ENCODE measurements at regions not wholly inside any gene's neighbourhood (a gene's known extent, or its start where the extent isn't known, plus 50 kb on each side); places are given as distances from the start of the nearest gene placed in this dataset.

- H4K20me1 ChIP-seq (replicated peaks; ENCODE audit: control insufficient read depth, insufficient read depth, low read length): no peaks in the 10 kb centered on the region
- H3K79me2 ChIP-seq (ENCODE audit: control insufficient read depth, insufficient read depth, low read length): no peaks in the 10 kb centered on the region
- H2AFZ ChIP-seq (ENCODE audit: low read depth, low read length): no peak overlapping the region
- CTCF ChIA-PET (ENCODE audit: low intra/inter-chr PET ratio): no interaction called here
- no peaks in the 10 kb centered on the region for H3K4me1 ChIP-seq (replicated peaks in 1 of 2; ENCODE audit: control insufficient read depth in 2 of 2, insufficient read depth in 2 of 2, low read length in 2 of 2)
- no peak overlapping the region for H3K27ac ChIP-seq (ENCODE audit: extremely low read depth, low read depth, low read length)
- FAIRE-seq (no peak), ATAC-seq (no peak), DNase-seq (ENCODE audit: extremely low read depth in 1 of 4, low spot score in 3 of 4) (no peak)
- no peak overlapping the region for H3K4me2 ChIP-seq (ENCODE audit: insufficient read depth, low read length)
- no peaks in the 10 kb centered on the region for H3K36me3 ChIP-seq (ENCODE audit: control insufficient read depth, insufficient read depth, low read length)
- WGBS (ENCODE audit: insufficient coverage, low coverage, missing lambda C conversion rate): 0% methylated on average over 2 of the region's 2 CpGs
- H3K27me3 ChIP-seq (ENCODE audit: control insufficient read depth in 2 of 2, insufficient read depth in 2 of 2, low read length in 2 of 2): no peaks in the 10 kb centered on the region
- H3K4me3 ChIP-seq: no peak overlapping the region
- no peaks in the 10 kb centered on the region for H3K9me1 ChIP-seq (ENCODE audit: control insufficient read depth, insufficient read depth, low read length)
- no peak overlapping the region for H3K9ac ChIP-seq (ENCODE audit: insufficient read depth in 1 of 2, low read depth in 2 of 2, low read length in 2 of 2)
- BruUV-seq (replicated peaks): no TSS peak
- in situ Hi-C loops (cut with MboI): no loop called here
- H3K9me3 ChIP-seq (replicated peaks; ENCODE audit: control insufficient read depth, insufficient read depth, low read depth, low read length): no peaks in the 10 kb centered on the region
- POLR2A ChIA-PET: no interaction called here
- intact Hi-C loops (cut with micrococcal nuclease): no loop called here
- TF ChIP-seq ZC3H11A (IDR thresholded peaks at IDR 0.05; ENCODE audit: low read depth, low read length) (no peak), ZFP36 (IDR thresholded peaks at IDR 0.05; ENCODE audit: low read depth, low read length, partially characterized antibody) (no peak), USF1 (CRISPR knock-in tag; IDR thresholded peaks at IDR 0.05) (no peak), FOXK2 (conservative IDR thresholded peaks at IDR 0.05 in 1 of 2, IDR thresholded peaks at IDR 0.05 in 1 of 2; ENCODE audit: low read depth in 2 of 2) (no peak), SNIP1 (IDR thresholded peaks at IDR 0.05; ENCODE audit: low read depth) (no peak), NCOA6 (IDR thresholded peaks at IDR 0.05) (no peak), PURB (CRISPR knock-in tag; IDR thresholded peaks at IDR 0.05; ENCODE audit: low read depth) (no peak), ZNF239 (CRISPR knock-in tag; IDR thresholded peaks at IDR 0.05) (no peak), NFE2 (IDR thresholded peaks at IDR 0.05; ENCODE audit: low read depth) (no peak), BRF1 (IDR thresholded peaks at IDR 0.05; ENCODE audit: borderline replicate concordance, extremely low read depth, insufficient read length) (no peak), ZKSCAN8 (CRISPR knock-in tag; IDR thresholded peaks at IDR 0.05) (no peak), RFX1 (IDR thresholded peaks at IDR 0.05) (no peak)
- TF ChIP-seq, protein P1, sequence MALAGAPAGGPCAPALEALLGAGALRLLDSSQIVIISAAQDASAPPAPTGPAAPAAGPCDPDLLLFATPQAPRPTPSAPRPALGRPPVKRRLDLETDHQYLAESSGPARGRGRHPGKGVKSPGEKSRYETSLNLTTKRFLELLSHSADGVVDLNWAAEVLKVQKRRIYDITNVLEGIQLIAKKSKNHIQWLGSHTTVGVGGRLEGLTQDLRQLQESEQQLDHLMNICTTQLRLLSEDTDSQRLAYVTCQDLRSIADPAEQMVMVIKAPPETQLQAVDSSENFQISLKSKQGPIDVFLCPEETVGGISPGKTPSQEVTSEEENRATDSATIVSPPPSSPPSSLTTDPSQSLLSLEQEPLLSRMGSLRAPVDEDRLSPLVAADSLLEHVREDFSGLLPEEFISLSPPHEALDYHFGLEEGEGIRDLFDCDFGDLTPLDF (CRISPR knock-in tag; IDR thresholded peaks at IDR 0.05): no peak
Observed at GRCh38 chr3:118587037-118587741, 447.5 kb downstream of the IGSF11 start.

Data from K562 (cell line).